HepG2 (cell line): ENCODE measurements at regions not wholly inside any gene's neighbourhood (a gene's known extent, or its start where the extent isn't known, plus 50 kb on each side); places are given as distances from the start of the nearest gene placed in this dataset.

Experiments used
- ATAC-seq: fragments of 200-7000 bp; cut with Tn5 transposase; 3 replicates; pipeline ENCODE4 v1.9.1; 2020; ENCODE audit warnings: mild to moderate bottlenecking, moderate library complexity
- BruUV-seq: library from RNA; stranded (reverse); fragments of 400-500 nt; replicated peaks from 2 replicates; lab custom pipeline; 2021; lab: Mats Ljungman, UMichigan
- CTCF ChIA-PET: fragments of 300-600 bp; formaldehyde crosslinking; extraction: SDS; loops from one replicate; lab custom pipeline; 2021; ENCODE audit warnings: low total read pairs, inconsistent platforms, low intra/inter-chr PET ratio; lab: Yijun Ruan, JAX
- POLR2A ChIA-PET: fragments of 350-600 bp; sonication (Branson Sonifier 250); formaldehyde crosslinking; loops from one replicate; lab custom pipeline; 2020; ENCODE audit warnings: antibody characterized with exemption, inconsistent platforms; lab: Yijun Ruan, JAX
- DNase-seq: peaks from one replicate; pipeline ENCODE4 v3.0.0-alpha.2; 2015; ENCODE audit warnings: low spot score
- FAIRE-seq: peaks from 3 replicates; lab custom pipeline; 2011; peaks lifted over from hg19 to GRCh38; lab: Jason Lieb, UNC
- H2AFZ ChIP-seq: one replicate; pipeline ENCODE4 v1.6.1; 2011; ENCODE audit warnings: low read length, inconsistent platforms
- H3K27ac ChIP-seq: fragments of 300-600 bp; 3 replicates; pipeline ENCODE4 v1.8.0; 2011; ENCODE audit warnings: mixed run types, mild to moderate bottlenecking, mixed read lengths, low read length, inconsistent platforms; ENCODE audit not compliant: insufficient read depth; ENCODE audit errors: extremely low read length
- H3K27me3 ChIP-seq, 2 experiments: fragments of 200-600 bp in 1 of 2; 2 replicates in 1 of 2; 3 replicates in 1 of 2; pipeline versions ENCODE4 v1.6.0 to v1.8.0; 2011; ENCODE audit warnings: low read length in 2 of 2, mild to moderate bottlenecking in 2 of 2, moderate library complexity in 2 of 2, inconsistent platforms in 1 of 2; ENCODE audit not compliant: insufficient read depth in 2 of 2, control insufficient read depth in 1 of 2
- H3K36me3 ChIP-seq, 2 experiments: fragments of 200-600 bp in 1 of 2; replicated peaks in 1 of 2; 2 replicates in 1 of 2; 3 replicates in 1 of 2; pipeline versions ENCODE4 v1.5.1 to v1.8.0; 2011; ENCODE audit warnings: low read length in 2 of 2, inconsistent platforms in 1 of 2; ENCODE audit not compliant: insufficient read depth in 2 of 2, control insufficient read depth in 1 of 2
- H3K4me1 ChIP-seq: 2 replicates; pipeline ENCODE4 v1.5.1; 2012; ENCODE audit warnings: low read length, inconsistent platforms; ENCODE audit not compliant: insufficient read depth
- H3K4me2 ChIP-seq: 2 replicates; pipeline ENCODE4 v1.6.0; 2011; ENCODE audit warnings: low read depth, low read length, inconsistent platforms
- H3K4me3 ChIP-seq, 3 experiments: fragments of 200-600 bp in 1 of 3; sonication (generic), shearing (Covaris generic) in 1 of 3; replicated peaks in 1 of 3; 2 replicates each; pipeline ENCODE4 v1.5.1; 2011 to 2016; ENCODE audit warnings: low read length in 3 of 3, inconsistent platforms in 2 of 3, low read depth in 2 of 3, mild to moderate bottlenecking in 2 of 3, control low read depth in 1 of 3, mixed read lengths in 1 of 3; ENCODE audit not compliant: insufficient read depth in 1 of 3
- H3K79me2 ChIP-seq: one replicate; pipeline ENCODE4 v1.6.1; 2011; ENCODE audit warnings: low read length, inconsistent platforms; ENCODE audit not compliant: insufficient read depth
- H3K9ac ChIP-seq: 2 replicates; pipeline ENCODE4 v1.6.0; 2011; ENCODE audit warnings: mild to moderate bottlenecking, low read depth, low read length, inconsistent platforms; ENCODE audit not compliant: insufficient read depth
- H3K9me3 ChIP-seq: 2 replicates; pipeline ENCODE4 v1.5.1; 2012; ENCODE audit warnings: mild to moderate bottlenecking, low read length
- H4K20me1 ChIP-seq: 2 replicates; pipeline ENCODE4 v1.6.0; 2011; ENCODE audit warnings: inconsistent platforms, mild to moderate bottlenecking, low read length, moderate library complexity; ENCODE audit not compliant: insufficient read depth
- BRD4 ChIP-seq: sonication (generic); formaldehyde crosslinking; IDR thresholded peaks from 2 replicates; pipeline ENCODE4 v1.4.0; 2020; ENCODE audit warnings: missing genetic modification reagents
- ERF ChIP-seq: IDR thresholded peaks from 2 replicates; pipeline ENCODE4 v1.6.1; 2018; ENCODE audit warnings: missing biosample characterization, missing genetic modification reagents
- KDM4B ChIP-seq: sonication (generic); formaldehyde crosslinking; IDR thresholded peaks from 2 replicates; pipeline ENCODE4 v1.4.0; 2020; ENCODE audit warnings: missing genetic modification reagents
- SMARCC2 ChIP-seq: fragments of 450-650 bp; IDR thresholded peaks from 2 replicates; pipeline ENCODE4 v1.6.1; 2017; ENCODE audit warnings: antibody characterized with exemption, mild to moderate bottlenecking
- SMARCE1 ChIP-seq: fragments of 450-650 bp; IDR thresholded peaks from 2 replicates; pipeline ENCODE4 v1.6.1; 2017; ENCODE audit warnings: borderline replicate concordance
- ZNF331 ChIP-seq: sonication (generic); formaldehyde crosslinking; IDR thresholded peaks from 2 replicates; pipeline ENCODE4 v1.4.0; 2020; ENCODE audit warnings: missing genetic modification reagents
- ZNF562 ChIP-seq: sonication (generic); formaldehyde crosslinking; IDR thresholded peaks from 2 replicates; pipeline ENCODE4 v1.8.0; 2022; ENCODE audit warnings: missing genetic modification reagents, borderline replicate concordance
- WGBS: methylation state at CpG from one replicate; pipeline ENCODE4 v1.1.6; 2017; ENCODE audit warnings: low lambda C conversion rate; 5-methylcytosine and 5-hydroxymethylcytosine counted together
- in situ Hi-C: cut with HindIII; loops from 2 replicates; pipeline ENCODE4 v1.10.0; 2017; ENCODE audit warnings: low pct_unique_long_range_greater_than_20kb; ENCODE audit not compliant: extremely low pct_ligation_motif_present
- intact Hi-C: fragments of 100-400 bp; cut with micrococcal nuclease; formaldehyde crosslinking; loops from one replicate; pipeline ENCODE4 v1.10.0; 2022; ENCODE audit not compliant: unreplicated experiment
- TF ChIP-seq, protein P1 (sequence below): sonication (generic); formaldehyde crosslinking; IDR thresholded peaks from 2 replicates; pipeline ENCODE4 v1.5.0; 2020; ENCODE audit warnings: mild to moderate bottlenecking, missing genetic modification reagents
- TF ChIP-seq, protein P2 (sequence below): IDR thresholded peaks from 2 replicates; pipeline ENCODE4 v1.6.1; 2016; ENCODE audit warnings: mild to moderate bottlenecking, missing biosample characterization, missing genetic modification reagents

DNA sequence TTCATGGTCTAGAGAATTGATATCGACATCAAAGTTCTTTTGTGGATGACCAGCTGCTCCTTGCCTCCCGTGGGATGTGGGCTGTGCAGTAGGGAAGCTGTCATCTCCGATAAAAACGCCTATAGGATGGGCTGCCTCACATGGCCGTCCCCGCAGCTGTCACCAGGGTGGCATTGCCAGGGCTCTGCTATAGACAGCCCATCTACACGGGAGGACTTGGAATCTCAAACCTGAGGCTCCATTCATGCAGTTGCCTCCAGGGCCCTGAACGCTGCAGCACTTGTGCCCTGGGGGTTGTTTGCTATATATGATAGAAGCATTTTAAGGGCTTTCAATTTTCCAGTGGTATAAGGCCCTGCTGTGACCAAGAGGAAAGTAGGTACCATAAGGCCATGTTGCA lies 183.1 kb downstream of the MYCN start (continued):
- no peak for TF ChIP-seq SMARCC2

DNA sequence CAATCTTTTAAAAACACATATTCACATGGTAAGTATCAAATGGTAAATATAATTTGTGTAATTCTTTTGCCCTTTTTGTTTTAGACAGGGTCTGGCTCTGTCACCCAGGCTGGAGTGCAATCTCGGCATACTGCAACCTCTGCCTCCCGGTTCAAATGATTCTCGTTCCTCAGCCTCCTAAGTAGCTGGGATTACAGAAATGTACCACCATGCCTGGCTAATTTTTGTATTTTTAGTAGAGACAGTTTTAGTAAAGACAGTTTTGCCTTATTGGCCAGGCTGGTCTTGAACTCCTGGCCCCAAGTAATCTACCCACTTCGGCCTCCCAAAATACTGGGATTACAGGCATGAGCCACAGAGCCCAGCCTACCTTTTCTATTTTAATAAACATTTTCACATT lies 182.2 kb downstream of the MYCN start:
- H3K36me3 ChIP-seq: no peaks in the 10 kb centered on the region
- ChIA-PET POLR2A (no interaction called here), CTCF (no interaction called here)
- intact Hi-C loops (no loop called here), in situ Hi-C loops (no loop called here)
- BruUV-seq: no TSS peak
- TF ChIP-seq ERF (CRISPR knock-in tag) (no peak), BRD4 (CRISPR knock-in tag) (no peak), SMARCE1 (no peak), KDM4B (CRISPR knock-in tag) (no peak), ZNF331 (CRISPR knock-in tag) (no peak), ZNF562 (no peak)
- TF ChIP-seq, protein P1, sequence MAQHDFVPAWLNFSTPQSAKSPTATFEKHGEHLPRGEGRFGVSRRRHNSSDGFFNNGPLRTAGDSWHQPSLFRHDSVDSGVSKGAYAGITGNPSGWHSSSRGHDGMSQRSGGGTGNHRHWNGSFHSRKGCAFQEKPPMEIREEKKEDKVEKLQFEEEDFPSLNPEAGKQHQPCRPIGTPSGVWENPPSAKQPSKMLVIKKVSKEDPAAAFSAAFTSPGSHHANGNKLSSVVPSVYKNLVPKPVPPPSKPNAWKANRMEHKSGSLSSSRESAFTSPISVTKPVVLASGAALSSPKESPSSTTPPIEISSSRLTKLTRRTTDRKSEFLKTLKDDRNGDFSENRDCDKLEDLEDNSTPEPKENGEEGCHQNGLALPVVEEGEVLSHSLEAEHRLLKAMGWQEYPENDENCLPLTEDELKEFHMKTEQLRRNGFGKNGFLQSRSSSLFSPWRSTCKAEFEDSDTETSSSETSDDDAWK (CRISPR knock-in tag): no peak
- TF ChIP-seq, protein P2, sequence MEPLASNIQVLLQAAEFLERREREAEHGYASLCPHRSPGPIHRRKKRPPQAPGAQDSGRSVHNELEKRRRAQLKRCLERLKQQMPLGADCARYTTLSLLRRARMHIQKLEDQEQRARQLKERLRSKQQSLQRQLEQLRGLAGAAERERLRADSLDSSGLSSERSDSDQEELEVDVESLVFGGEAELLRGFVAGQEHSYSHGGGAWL (CRISPR knock-in tag): no peak
- H3K27ac ChIP-seq: no peak overlapping the region
- peaks cover 6% of the 10 kb centered on the region; the same call in 1 of the 2 replicates for H3K9me3 ChIP-seq
- H3K4me3 ChIP-seq: no peak overlapping the region
- no peak overlapping the region for H3K4me2 ChIP-seq
- ATAC-seq (no peak), DNase-seq (no peak), FAIRE-seq (no peak)
- H3K27me3 ChIP-seq: peaks cover 0 to 9% of the 10 kb centered on the region in 2 experiments; a peak in 3 of 5 replicates
- no peak overlapping the region for H2AFZ ChIP-seq
- no peaks in the 10 kb centered on the region for H3K79me2 ChIP-seq
- H4K20me1 ChIP-seq: no peaks in the 10 kb centered on the region
- peaks cover 4% of the 10 kb centered on the region for H3K4me1 ChIP-seq
- H3K9ac ChIP-seq: no peak overlapping the region
- 70% methylated on average over 4 of the region's 4 CpGs for WGBS
